ENCODE measurements at regions not wholly inside any gene's neighbourhood (a gene's known extent, or its start where the extent isn't known, plus 50 kb on each side); places are given as distances from the start of the nearest gene placed in this dataset.

- Histone ChIP-seq H3K4me3 (ENCODE audit: low read depth in 2 of 2, low read length in 2 of 2) (no peak overlapping the region), H3K36me3 (ENCODE audit: control insufficient read depth, insufficient read depth, low read length) (no peaks in the 10 kb centered on the region), H3K9me3 (ENCODE audit: control insufficient read depth, insufficient read depth, low read depth, low read length) (no peaks in the 10 kb centered on the region), H3K27me3 (ENCODE audit: control insufficient read depth, insufficient read depth, low read length) (no peaks in the 10 kb centered on the region), H3K4me1 (ENCODE audit: control insufficient read depth, insufficient read depth, low read length) (no peaks in the 10 kb centered on the region), H3K27ac (ENCODE audit: low read length) (no peak overlapping the region)
- ChIA-PET CTCF (no interaction called here), POLR2A (interaction anchor here (0.6 kb wide), 1 partner anchor 510 kb away, joined by 5 read pairs; no protein-coding TSS in a partner anchor)
- BruUV-seq (replicated peaks): no TSS peak
- intact Hi-C loops (cut with micrococcal nuclease; ENCODE audit: unreplicated experiment) (no loop called here), in situ Hi-C loops (cut with HindIII; ENCODE audit: low pct_unique_long_range_greater_than_20kb, low sequenced_read_pairs) (no loop called here)
- ATAC-seq (no peak), DNase-seq (ENCODE audit: low read depth, low spot score) (no peak)
- TF ChIP-seq REST (IDR thresholded peaks at IDR 0.05; ENCODE audit: insufficient read depth in 1 of 2, low read depth in 2 of 2, low read length in 1 of 2) (no peak), CTCF (IDR thresholded peaks at IDR 0.05) (no peak), POLR2AphosphoS5 (IDR thresholded peaks at IDR 0.05; ENCODE audit: low read depth, low read length) (no peak), SIN3A (IDR thresholded peaks at IDR 0.05; ENCODE audit: borderline replicate concordance, insufficient read depth, low read depth, low read length) (no peak), TCF7L2 (IDR thresholded peaks at IDR 0.05; ENCODE audit: low read depth, low read length) (no peak)
Measured at GRCh38 chr2:136342138-136342537, 224.2 kb upstream of the CXCR4 start.

GRCh38 chr2:136334967-136335366 is 217.0 kb upstream of the CXCR4 start:
- intact Hi-C loops (cut with micrococcal nuclease; ENCODE audit: unreplicated experiment) (no loop called here), in situ Hi-C loops (cut with HindIII; ENCODE audit: low pct_unique_long_range_greater_than_20kb, low sequenced_read_pairs) (no loop called here)
- no peak overlapping the region for H3K27ac ChIP-seq (ENCODE audit: low read length)
- no peaks in the 10 kb centered on the region for H3K27me3 ChIP-seq (ENCODE audit: control insufficient read depth, insufficient read depth, low read length)
- TF ChIP-seq POLR2AphosphoS5 (IDR thresholded peaks at IDR 0.05; ENCODE audit: low read depth, low read length) (no peak), SIN3A (IDR thresholded peaks at IDR 0.05; ENCODE audit: borderline replicate concordance, insufficient read depth, low read depth, low read length) (no peak), REST (IDR thresholded peaks at IDR 0.05; ENCODE audit: insufficient read depth in 1 of 2, low read depth in 2 of 2, low read length in 1 of 2) (no peak), CTCF (IDR thresholded peaks at IDR 0.05) (no peak), TCF7L2 (IDR thresholded peaks at IDR 0.05; ENCODE audit: low read depth, low read length) (no peak)
- no peaks in the 10 kb centered on the region for H3K4me1 ChIP-seq (ENCODE audit: control insufficient read depth, insufficient read depth, low read length)
- BruUV-seq (replicated peaks): no TSS peak
- no peaks in the 10 kb centered on the region for H3K9me3 ChIP-seq (ENCODE audit: control insufficient read depth, insufficient read depth, low read depth, low read length)
- no peak overlapping the region for H3K4me3 ChIP-seq (ENCODE audit: low read depth in 2 of 2, low read length in 2 of 2)
- H3K36me3 ChIP-seq (ENCODE audit: control insufficient read depth, insufficient read depth, low read length): no peaks in the 10 kb centered on the region
- DNase-seq (ENCODE audit: low read depth, low spot score): no peak
- CTCF ChIA-PET: no interaction called here
- no peak for ATAC-seq
- POLR2A ChIA-PET: no interaction called here
